GM21390 (cell line): ENCODE measurements at regions not wholly inside any gene's neighbourhood (a gene's known extent, or its start where the extent isn't known, plus 50 kb on each side); places are given as distances from the start of the nearest gene placed in this dataset.
A peak's percentile ranks its signal among the peaks of the same experiment; 100 is the strongest.
"Not testable (repeated sequence)": the region's sequence is repeated elsewhere in the genome, so short reads cannot be mapped to it uniquely, and the experiment has no call there.

Experiments used
- ATAC-seq: cut with Tn5 transposase; IDR thresholded peaks from one replicate; pipeline ENCODE4 v1.9.1; 2021; ENCODE audit not compliant: unreplicated experiment

GRCh38 chr13:71218960-71219359 is 648.0 kb downstream of the DACH1 start:
- ATAC-seq = no peak

GRCh38 chr13:71217827-71218226 is 649.2 kb downstream of the DACH1 start:
- no peak for ATAC-seq

- no peak for ATAC-seq
Measured at GRCh38 chr13:71214821-71215220, 652.2 kb downstream of the DACH1 start.

GRCh38 chr13:71214357-71214756 is 652.6 kb downstream of the DACH1 start:
- no peak for ATAC-seq

GRCh38 chr13:71213252-71213821 is 653.7 kb downstream of the DACH1 start:
- peak; percentile 62 for ATAC-seq

- no peak for ATAC-seq
Measured at GRCh38 chr13:71210861-71211260, 656.1 kb downstream of the DACH1 start.

GRCh38 chr13:71209217-71209616 is 657.8 kb downstream of the DACH1 start:
- no peak for ATAC-seq

- not testable (repeated sequence) for ATAC-seq
Measured at GRCh38 chr13:71184583-71184982, 682.4 kb downstream of the DACH1 start.

GRCh38 chr13:71183352-71183751 is 683.7 kb downstream of the DACH1 start:
- ATAC-seq = not testable (repeated sequence)

GRCh38 chr13:71171740-71172139 is 695.3 kb downstream of the DACH1 start:
- ATAC-seq = no peak

GRCh38 chr13:71169180-71169579 is 697.8 kb downstream of the DACH1 start:
- ATAC-seq = no peak

GRCh38 chr13:71156550-71156949 is 710.5 kb downstream of the DACH1 start:
- no peak for ATAC-seq

GRCh38 chr13:71149498-71150363 is 717.3 kb downstream of the DACH1 start:
- no peak for ATAC-seq

- ATAC-seq = no peak
Measured at GRCh38 chr13:71149046-71149445, 718.0 kb downstream of the DACH1 start.

- ATAC-seq = no peak
Measured at GRCh38 chr13:71148396-71148795, 718.6 kb downstream of the DACH1 start.

GRCh38 chr13:71144883-71145282 is 722.1 kb downstream of the DACH1 start:
- ATAC-seq = no peak

- no peak for ATAC-seq
Measured at GRCh38 chr13:71137101-71137500, 729.9 kb downstream of the DACH1 start.

- ATAC-seq = no peak
Measured at GRCh38 chr13:71124230-71124629, 742.8 kb downstream of the DACH1 start.

GRCh38 chr13:71118779-71119364 is 748.1 kb downstream of the DACH1 start:
- ATAC-seq = no peak

- ATAC-seq = no peak
Measured at GRCh38 chr13:71117920-71118319, 749.1 kb downstream of the DACH1 start.

GRCh38 chr13:71115301-71115700 is 751.7 kb downstream of the DACH1 start:
- ATAC-seq = no peak

GRCh38 chr13:71096421-71096820 is 770.6 kb downstream of the DACH1 start:
- no peak for ATAC-seq
